Lower leg skin (tissue), 4 donors: ENCODE measurements at regions not wholly inside any gene's neighbourhood (a gene's known extent, or its start where the extent isn't known, plus 50 kb on each side); places are given as distances from the start of the nearest gene placed in this dataset.

Experiments used
- DNase-seq, 2 donors: peaks; one replicate each; pipeline ENCODE4 v3.0.0-alpha.2; 2019; ENCODE audit warnings: low spot score in 2 of 2
- H3K4me3 ChIP-seq: fragments of 200-600 bp; sonication (generic); 2 replicates; pipeline ENCODE4 v1.5.1; 2017; ENCODE audit warnings: mild to moderate bottlenecking, low read depth; ENCODE audit not compliant: poor library complexity, severe bottlenecking
- CTCF ChIP-seq, 3 donors: fragments of 450-650 bp; IDR thresholded peaks; one replicate each; pipeline ENCODE4 v1.5.1; 2016; ENCODE audit warnings: antibody characterized with exemption in 3 of 3, mild to moderate bottlenecking in 3 of 3, moderate library complexity in 2 of 3
- POLR2A ChIP-seq, 2 donors: fragments of 450-650 bp; IDR thresholded peaks; one replicate each; pipeline ENCODE4 v1.6.1; 2016 to 2017; ENCODE audit warnings: antibody characterized with exemption in 2 of 2, mild to moderate bottlenecking in 1 of 2, moderate library complexity in 1 of 2
- WGBS, 2 donors: methylation state at CpG; one replicate each; pipeline ENCODE4 v1.1.5; 2018; 5-methylcytosine and 5-hydroxymethylcytosine counted together
- intact Hi-C: fragments of 100-400 bp; cut with DNase I; formaldehyde crosslinking; loops from one replicate; pipeline ENCODE4 v1.15.0; 2023; ENCODE audit warnings: low total_unique reads

- intact Hi-C loops: no loop called here
- DNase-seq: no peak
- TF ChIP-seq CTCF (IDR thresholded peaks at IDR 0.05) (no peak), POLR2A (IDR thresholded peaks at IDR 0.05) (no peak)
- 24 to 26% methylated on average over 23 of the region's 23 CpGs for WGBS, 2 donors
- H3K4me3 ChIP-seq: no peak overlapping the region
Observed at GRCh38 chr1:90834354-90834885, 117.3 kb upstream of the BARHL2 start.

GRCh38 chr1:90833466-90834110 lies 116.5 kb upstream of the BARHL2 start:
- DNase-seq: no peak
- intact Hi-C loops: no loop called here
- TF ChIP-seq CTCF (IDR thresholded peaks at IDR 0.05) (no peak), POLR2A (IDR thresholded peaks at IDR 0.05) (no peak)
- WGBS, 2 donors: 32 to 44% methylated on average over 6 of the region's 6 CpGs
- H3K4me3 ChIP-seq: no peak overlapping the region

- WGBS, 2 donors: 25 to 30% methylated on average over 8 of the region's 8 CpGs
- intact Hi-C loops: no loop called here
- TF ChIP-seq CTCF (IDR thresholded peaks at IDR 0.05) (no peak), POLR2A (IDR thresholded peaks at IDR 0.05) (no peak)
- no peak for DNase-seq
- no peak overlapping the region for H3K4me3 ChIP-seq
Observed at GRCh38 chr1:90831910-90832309, 114.8 kb upstream of the BARHL2 start.

- TF ChIP-seq CTCF (IDR thresholded peaks at IDR 0.05) (no peak), POLR2A (IDR thresholded peaks at IDR 0.05) (no peak)
- no peak for DNase-seq
- WGBS, 2 donors: 53 to 64% methylated on average over 1 of the region's 1 CpG
- H3K4me3 ChIP-seq: no peak overlapping the region
- intact Hi-C loops: loop anchor here (10.0 kb wide), 1 partner anchor 1178 kb away; no protein-coding TSS in a partner anchor
Observed at GRCh38 chr1:90826834-90827233, 109.7 kb upstream of the BARHL2 start.

GRCh38 chr1:90826024-90826423 lies 108.9 kb upstream of the BARHL2 start:
- no peak for TF ChIP-seq CTCF (IDR thresholded peaks at IDR 0.05)
- no peak for TF ChIP-seq POLR2A (IDR thresholded peaks at IDR 0.05)
- 78 to 80% methylated on average over 13 of the region's 13 CpGs for WGBS, 2 donors
- no peak overlapping the region for H3K4me3 ChIP-seq
- intact Hi-C loops: loop anchor here (10.0 kb wide), 1 partner anchor 1179 kb away; no protein-coding TSS in a partner anchor
- no peak for DNase-seq
